K562 (cell line): ENCODE measurements at regions not wholly inside any gene's neighbourhood (a gene's known extent, or its start where the extent isn't known, plus 50 kb on each side); places are given as distances from the start of the nearest gene placed in this dataset.
"Not testable (repeated sequence)": the region's sequence is repeated elsewhere in the genome, so short reads cannot be mapped to it uniquely, and the experiment has no call there.

Source experiments
- ATAC-seq: fragments of 200-7000 bp; cut with Tn5 transposase; 3 replicates; pipeline ENCODE4 v1.9.1; 2020; ENCODE audit warnings: moderate library complexity
- BruUV-seq: library from RNA; stranded (reverse); fragments of 400-500 nt; replicated peaks from 2 replicates; lab custom pipeline; 2021; lab: Mats Ljungman, UMichigan
- CTCF ChIA-PET: fragments of 300-600 bp; formaldehyde crosslinking; extraction: SDS; loops from one replicate; lab custom pipeline; 2021; ENCODE audit warnings: low intra/inter-chr PET ratio; lab: Yijun Ruan, JAX
- POLR2A ChIA-PET: fragments of 300-600, 350-650 bp; sonication (Branson Sonifier 250); formaldehyde crosslinking; extraction: SDS; loops from one replicate; lab custom pipeline; 2021; ENCODE audit warnings: antibody characterized with exemption, inconsistent platforms; lab: Yijun Ruan, JAX
- DNase-seq, 4 experiments: peaks; one replicate each; pipeline versions ENCODE4 v3.0.0 to v3.0.0-alpha.2; 2011 to 2018; ENCODE audit warnings: low spot score in 3 of 4, mixed read lengths in 3 of 4; ENCODE audit errors: extremely low read depth in 1 of 4
- FAIRE-seq: peaks from 2 replicates; lab custom pipeline; 2011; peaks lifted over from hg19 to GRCh38; lab: Jason Lieb, UNC
- H2AFZ ChIP-seq: 2 replicates; pipeline ENCODE4 v1.6.0; 2011; ENCODE audit warnings: low read depth, low read length, control low read depth, inconsistent platforms
- H3K27ac ChIP-seq: fragments of 200-600 bp; 3 replicates; pipeline ENCODE4 v1.8.0; 2011; ENCODE audit warnings: low read depth, mild to moderate bottlenecking, control low read depth, inconsistent platforms, low read length, moderate library complexity, mixed read lengths; ENCODE audit errors: extremely low read depth
- H3K27me3 ChIP-seq, 2 experiments: fragments of 300-600 bp in 1 of 2; 2 replicates in 1 of 2; 3 replicates in 1 of 2; pipeline versions ENCODE4 v1.6.0 to v1.8.0; 2011; ENCODE audit warnings: inconsistent platforms in 2 of 2, low read length in 2 of 2, mild to moderate bottlenecking in 1 of 2, mixed read lengths in 1 of 2, moderate library complexity in 1 of 2; ENCODE audit not compliant: control insufficient read depth in 2 of 2, insufficient read depth in 2 of 2
- H3K36me3 ChIP-seq: fragments of 300-600 bp; 3 replicates; pipeline ENCODE4 v1.8.0; 2011; ENCODE audit warnings: mild to moderate bottlenecking, low read length, inconsistent platforms; ENCODE audit not compliant: control insufficient read depth, insufficient read depth
- H3K4me1 ChIP-seq, 2 experiments: fragments of 200-600 bp in 1 of 2; replicated peaks in 1 of 2; 2 replicates in 1 of 2; 3 replicates in 1 of 2; pipeline versions ENCODE4 v1.5.1 to v1.8.0; 2011; ENCODE audit warnings: inconsistent platforms in 2 of 2, low read length in 2 of 2, mild to moderate bottlenecking in 1 of 2, mixed read lengths in 1 of 2, moderate library complexity in 1 of 2; ENCODE audit not compliant: control insufficient read depth in 2 of 2, insufficient read depth in 2 of 2
- H3K4me2 ChIP-seq: 2 replicates; pipeline ENCODE4 v1.6.1; 2011; ENCODE audit warnings: low read length, control low read depth, inconsistent platforms, mixed read lengths; ENCODE audit not compliant: insufficient read depth
- H3K4me3 ChIP-seq: fragments of 200-600 bp; sonication (generic), shearing (Covaris generic); 2 replicates; pipeline ENCODE4 v1.5.1; 2016; ENCODE audit warnings: control low read depth, inconsistent platforms
- H3K79me2 ChIP-seq: fragments of 200-600 bp; 3 replicates; pipeline ENCODE4 v1.8.0; 2011; ENCODE audit warnings: low read length, inconsistent platforms; ENCODE audit not compliant: control insufficient read depth, insufficient read depth
- H3K9ac ChIP-seq, 2 experiments: 2 replicates each; pipeline versions ENCODE4 v1.6.0 to v1.6.1; 2011; ENCODE audit warnings: low read depth in 2 of 2, low read length in 2 of 2, control low read depth in 1 of 2, inconsistent platforms in 1 of 2, mild to moderate bottlenecking in 1 of 2, mixed read lengths in 1 of 2; ENCODE audit not compliant: insufficient read depth in 1 of 2
- H3K9me1 ChIP-seq: one replicate; pipeline ENCODE4 v1.6.0; 2011; ENCODE audit warnings: inconsistent platforms, mild to moderate bottlenecking, low read length, moderate library complexity; ENCODE audit not compliant: control insufficient read depth, insufficient read depth
- H3K9me3 ChIP-seq: replicated peaks from 2 replicates; pipeline ENCODE4 v1.5.1; 2011; ENCODE audit warnings: low read depth, low read length, inconsistent platforms; ENCODE audit not compliant: control insufficient read depth, insufficient read depth
- H4K20me1 ChIP-seq: replicated peaks from 2 replicates; pipeline ENCODE4 v1.6.1; 2011; ENCODE audit warnings: low read length, inconsistent platforms, mixed read lengths; ENCODE audit not compliant: control insufficient read depth, insufficient read depth
- WGBS: fragments of 100-300 bp; shearing (Covaris generic); methylation state at CpG from one replicate; pipeline ENCODE4 v1.1.6; 2016; ENCODE audit warnings: low coverage, mixed read lengths; ENCODE audit not compliant: insufficient coverage; ENCODE audit errors: missing lambda C conversion rate; 5-methylcytosine and 5-hydroxymethylcytosine counted together
- in situ Hi-C: fragments of 300-500 bp; cut with MboI; formaldehyde crosslinking; loops from 4 replicates; pipeline ENCODE4 v1.15.0; 2018; ENCODE audit warnings: inconsistent platforms, mixed read lengths
- intact Hi-C: fragments of 100-400 bp; cut with micrococcal nuclease; formaldehyde crosslinking; loops from 2 replicates; pipeline ENCODE4 v1.14.2; 2022

GRCh38 chr1:83457735-83458248 lies 541.1 kb downstream of the TTLL7 start:
- H3K4me1 ChIP-seq, H3K27me3 ChIP-seq, in situ Hi-C loops, CTCF ChIA-PET, H3K9ac ChIP-seq, DNase-seq, ATAC-seq, H3K79me2 ChIP-seq, H3K9me1 ChIP-seq, FAIRE-seq, BruUV-seq, H3K4me2 ChIP-seq, H2AFZ ChIP-seq, H3K36me3 ChIP-seq, POLR2A ChIA-PET, H3K9me3 ChIP-seq, H3K27ac ChIP-seq, H3K4me3 ChIP-seq, intact Hi-C loops, H4K20me1 ChIP-seq: not testable (repeated sequence)
- WGBS, result no CpG with 5 or more reads among the region's 1 CpG

- BruUV-seq, POLR2A ChIA-PET, CTCF ChIA-PET, H3K9ac ChIP-seq, H3K27me3 ChIP-seq, H3K79me2 ChIP-seq, H3K9me1 ChIP-seq, H4K20me1 ChIP-seq, in situ Hi-C loops, DNase-seq, H3K36me3 ChIP-seq, intact Hi-C loops, FAIRE-seq, H3K27ac ChIP-seq, ATAC-seq, H3K4me2 ChIP-seq, H3K9me3 ChIP-seq, H3K4me3 ChIP-seq, H3K4me1 ChIP-seq, H2AFZ ChIP-seq: not testable (repeated sequence)
- 0% methylated on average over 2 of the region's 2 CpGs for WGBS
These were observed 541.7 kb downstream of the TTLL7 start for GRCh38 chr1:83457281-83457680.

GRCh38 chr1:83455753-83456152 lies 543.2 kb downstream of the TTLL7 start:
- H3K27me3 ChIP-seq, H3K79me2 ChIP-seq, DNase-seq, H3K4me2 ChIP-seq, CTCF ChIA-PET, H3K9ac ChIP-seq, H3K27ac ChIP-seq, H4K20me1 ChIP-seq, H2AFZ ChIP-seq, H3K9me1 ChIP-seq, intact Hi-C loops, H3K36me3 ChIP-seq, ATAC-seq, POLR2A ChIA-PET, H3K9me3 ChIP-seq, in situ Hi-C loops, FAIRE-seq, H3K4me3 ChIP-seq, H3K4me1 ChIP-seq, BruUV-seq: not testable (repeated sequence)
- no CpG with 5 or more reads among the region's 1 CpG for whole genome bisulfite sequencing

GRCh38 chr1:83445873-83446272 lies 553.1 kb downstream of the TTLL7 start:
- H3K27ac ChIP-seq, H3K79me2 ChIP-seq, H3K36me3 ChIP-seq, H4K20me1 ChIP-seq, POLR2A ChIA-PET, intact Hi-C loops, H2AFZ ChIP-seq, H3K9me1 ChIP-seq, H3K4me2 ChIP-seq, H3K4me1 ChIP-seq, H3K9me3 ChIP-seq, H3K27me3 ChIP-seq, H3K4me3 ChIP-seq, CTCF ChIA-PET, in situ Hi-C loops, ATAC-seq, BruUV-seq, DNase-seq, H3K9ac ChIP-seq, FAIRE-seq: not testable (repeated sequence)
- 0% methylated on average over 3 of the region's 3 CpGs for WGBS
